ENCODE measurements at regions not wholly inside any gene's neighbourhood (a gene's known extent, or its start where the extent isn't known, plus 50 kb on each side); places are given as distances from the start of the nearest gene placed in this dataset.

GRCh38 chr13:67474115-67474514, 244.0 kb upstream of the PCDH9 start:
- DNase-seq (ENCODE audit: low spot score), result no peak
- WGBS, result 94% methylated on average over 3 of the region's 3 CpGs
- Histone ChIP-seq H3K4me1 (ENCODE audit: control insufficient read depth in 4 of 4, insufficient read depth in 4 of 4, low read length in 3 of 4) (no peaks in the 10 kb centered on the region), H3K27me3 (ENCODE audit: control insufficient read depth in 4 of 4, insufficient read depth in 4 of 4, low read length in 3 of 4) (no peaks in the 10 kb centered on the region), H3K9ac (ENCODE audit: low read depth in 1 of 2, low read length in 2 of 2) (no peak overlapping the region), H3K4me3 (ENCODE audit: low read depth in 1 of 3, low read length in 3 of 3) (no peak overlapping the region), H3K9me3 (ENCODE audit: control insufficient read depth in 4 of 4, low read length in 3 of 4) (peaks cover 0 to 6% (median 3%) of the 10 kb centered on the region in 4 donors), H3K36me3 (ENCODE audit: control insufficient read depth in 4 of 4, insufficient read depth in 3 of 4, low read depth in 1 of 4, low read length in 3 of 4) (no peaks in the 10 kb centered on the region), H3K27ac (ENCODE audit: low read depth in 1 of 2, low read length in 2 of 2) (no peak overlapping the region)
- TF ChIP-seq FOXA1 (IDR thresholded peaks at IDR 0.05) (no peak), HNF4G (IDR thresholded peaks at IDR 0.05) (no peak), FOXA2 (IDR thresholded peaks at IDR 0.05) (no peak), RXRA (IDR thresholded peaks at IDR 0.05) (no peak), HNF4A (conservative IDR thresholded peaks at IDR 0.05) (no peak), SP1 (IDR thresholded peaks at IDR 0.05) (no peak), YY1 (IDR thresholded peaks at IDR 0.05) (no peak)

GRCh38 chr13:67469623-67470022, 239.5 kb upstream of the PCDH9 start:
- TF ChIP-seq RXRA (IDR thresholded peaks at IDR 0.05) (no peak), EGR1 (IDR thresholded peaks at IDR 0.05; ENCODE audit: low read depth in 2 of 2) (no peak), HNF4G (IDR thresholded peaks at IDR 0.05) (no peak), NR2F2 (IDR thresholded peaks at IDR 0.05) (no peak), RAD21 (IDR thresholded peaks at IDR 0.05) (no peak), GABPA (IDR thresholded peaks at IDR 0.05 in 1 of 2, conservative IDR thresholded peaks at IDR 0.05 in 1 of 2) (no peak), FOXA2 (IDR thresholded peaks at IDR 0.05) (no peak), TAF1 (conservative IDR thresholded peaks at IDR 0.05) (no peak), ZBTB33 (IDR thresholded peaks at IDR 0.05) (no peak), REST (IDR thresholded peaks at IDR 0.05) (no peak), MAX (IDR thresholded peaks at IDR 0.05) (no peak), HNF4A (conservative IDR thresholded peaks at IDR 0.05) (no peak), SP1 (IDR thresholded peaks at IDR 0.05) (no peak), YY1 (IDR thresholded peaks at IDR 0.05) (no peak), JUND (IDR thresholded peaks at IDR 0.05) (no peak)
- Histone ChIP-seq H3K27ac (ENCODE audit: low read depth in 1 of 2, low read length in 2 of 2) (no peak overlapping the region), H3K36me3 (ENCODE audit: control insufficient read depth in 4 of 4, insufficient read depth in 3 of 4, low read depth in 1 of 4, low read length in 3 of 4) (no peaks in the 10 kb centered on the region), H3K4me1 (ENCODE audit: control insufficient read depth in 4 of 4, insufficient read depth in 4 of 4, low read length in 3 of 4) (no peaks in the 10 kb centered on the region), H3K9me3 (ENCODE audit: control insufficient read depth in 4 of 4, low read length in 3 of 4) (peaks cover 0 to 6% (median 3%) of the 10 kb centered on the region in 4 donors), H3K9ac (ENCODE audit: low read depth in 1 of 2, low read length in 2 of 2) (no peak overlapping the region), H3K27me3 (ENCODE audit: control insufficient read depth in 4 of 4, insufficient read depth in 4 of 4, low read length in 3 of 4) (no peaks in the 10 kb centered on the region), H3K4me3 (ENCODE audit: low read depth in 1 of 3, low read length in 3 of 3) (no peak overlapping the region)
- DNase-seq (ENCODE audit: low spot score), result no peak
- 58% methylated on average over 3 of the region's 3 CpGs for WGBS
